ENCODE measurements at regions not wholly inside any gene's neighbourhood (a gene's known extent, or its start where the extent isn't known, plus 50 kb on each side); places are given as distances from the start of the nearest gene placed in this dataset.

- no peak for DNase-seq
These were observed 92.9 kb upstream of the SYNDIG1 start for GRCh38 chr20:24376311-24377099.

GRCh38 chr20:24373372-24373771, 96.1 kb upstream of the SYNDIG1 start:
- no peak for DNase-seq

GRCh38 chr20:24370911-24371695, 98.3 kb upstream of the SYNDIG1 start:
- no peak for DNase-seq

GRCh38 chr20:24370249-24370648, 99.2 kb upstream of the SYNDIG1 start:
- no peak for DNase-seq

GRCh38 chr20:24368253-24368652, 101.2 kb upstream of the SYNDIG1 start:
- DNase-seq, result no peak

GRCh38 chr20:24366336-24367004, 103.0 kb upstream of the SYNDIG1 start:
- DNase-seq, result no peak

- no peak for DNase-seq
These were observed 103.8 kb upstream of the SYNDIG1 start for GRCh38 chr20:24365670-24366069.

GRCh38 chr20:24364482-24364881, 104.9 kb upstream of the SYNDIG1 start:
- no peak for DNase-seq

- DNase-seq, result no peak
These were observed 106.4 kb upstream of the SYNDIG1 start for GRCh38 chr20:24363031-24363430.

- DNase-seq, result no peak
These were observed 107.3 kb upstream of the SYNDIG1 start for GRCh38 chr20:24362080-24362479.

GRCh38 chr20:24361541-24361940, 107.9 kb upstream of the SYNDIG1 start:
- DNase-seq, result no peak

- DNase-seq, result no peak
These were observed 108.9 kb upstream of the SYNDIG1 start for GRCh38 chr20:24360531-24360930.

GRCh38 chr20:24359321-24360027, 110.0 kb upstream of the SYNDIG1 start:
- DNase-seq, result no peak

- DNase-seq, result no peak
These were observed 111.5 kb upstream of the SYNDIG1 start for GRCh38 chr20:24357931-24358330.

GRCh38 chr20:24357177-24357576, 112.3 kb upstream of the SYNDIG1 start:
- no peak for DNase-seq

- no peak for DNase-seq
These were observed 116.2 kb upstream of the SYNDIG1 start for GRCh38 chr20:24353135-24353690.

- DNase-seq, result no peak
These were observed 118.5 kb upstream of the SYNDIG1 start for GRCh38 chr20:24350923-24351368.

GRCh38 chr20:24341781-24342180, 127.6 kb upstream of the SYNDIG1 start:
- DNase-seq, result no peak

- no peak for DNase-seq
These were observed 128.5 kb upstream of the SYNDIG1 start for GRCh38 chr20:24340933-24341332.

GRCh38 chr20:24339210-24339641, 130.2 kb upstream of the SYNDIG1 start:
- no peak for DNase-seq

- no peak for DNase-seq
These were observed 131.9 kb upstream of the SYNDIG1 start for GRCh38 chr20:24337551-24337950.

GRCh38 chr20:24337069-24337468, 132.4 kb upstream of the SYNDIG1 start:
- no peak for DNase-seq

GRCh38 chr20:24334830-24335229, 134.6 kb upstream of the SYNDIG1 start:
- no peak for DNase-seq

Data from stimulated activated naive CD4-positive, alpha-beta T cell (primary cell).